HepG2 (cell line): ENCODE measurements at regions not wholly inside any gene's neighbourhood (a gene's known extent, or its start where the extent isn't known, plus 50 kb on each side); places are given as distances from the start of the nearest gene placed in this dataset.

Experiments
- ATAC-seq: fragments of 200-7000 bp; cut with Tn5 transposase; 3 replicates; pipeline ENCODE4 v1.9.1; 2020; ENCODE audit warnings: mild to moderate bottlenecking, moderate library complexity
- BruUV-seq: library from RNA; stranded (reverse); fragments of 400-500 nt; replicated peaks from 2 replicates; lab custom pipeline; 2021; lab: Mats Ljungman, UMichigan
- CTCF ChIA-PET: fragments of 300-600 bp; formaldehyde crosslinking; extraction: SDS; loops from one replicate; lab custom pipeline; 2021; ENCODE audit warnings: low total read pairs, inconsistent platforms, low intra/inter-chr PET ratio; lab: Yijun Ruan, JAX
- POLR2A ChIA-PET: fragments of 350-600 bp; sonication (Branson Sonifier 250); formaldehyde crosslinking; loops from one replicate; lab custom pipeline; 2020; ENCODE audit warnings: antibody characterized with exemption, inconsistent platforms; lab: Yijun Ruan, JAX
- DNase-seq: peaks from one replicate; pipeline ENCODE4 v3.0.0-alpha.2; 2015; ENCODE audit warnings: low spot score
- FAIRE-seq: peaks from 3 replicates; lab custom pipeline; 2011; peaks lifted over from hg19 to GRCh38; lab: Jason Lieb, UNC
- H2AFZ ChIP-seq: one replicate; pipeline ENCODE4 v1.6.1; 2011; ENCODE audit warnings: low read length, inconsistent platforms
- H3K27ac ChIP-seq: fragments of 300-600 bp; 3 replicates; pipeline ENCODE4 v1.8.0; 2011; ENCODE audit warnings: mixed run types, mild to moderate bottlenecking, mixed read lengths, low read length, inconsistent platforms; ENCODE audit not compliant: insufficient read depth; ENCODE audit errors: extremely low read length
- H3K27me3 ChIP-seq, 2 experiments: fragments of 200-600 bp in 1 of 2; 2 replicates in 1 of 2; 3 replicates in 1 of 2; pipeline versions ENCODE4 v1.6.0 to v1.8.0; 2011; ENCODE audit warnings: low read length in 2 of 2, mild to moderate bottlenecking in 2 of 2, moderate library complexity in 2 of 2, inconsistent platforms in 1 of 2; ENCODE audit not compliant: insufficient read depth in 2 of 2, control insufficient read depth in 1 of 2
- H3K36me3 ChIP-seq, 2 experiments: fragments of 200-600 bp in 1 of 2; replicated peaks in 1 of 2; 2 replicates in 1 of 2; 3 replicates in 1 of 2; pipeline versions ENCODE4 v1.5.1 to v1.8.0; 2011; ENCODE audit warnings: low read length in 2 of 2, inconsistent platforms in 1 of 2; ENCODE audit not compliant: insufficient read depth in 2 of 2, control insufficient read depth in 1 of 2
- H3K4me1 ChIP-seq: 2 replicates; pipeline ENCODE4 v1.5.1; 2012; ENCODE audit warnings: low read length, inconsistent platforms; ENCODE audit not compliant: insufficient read depth
- H3K4me2 ChIP-seq: 2 replicates; pipeline ENCODE4 v1.6.0; 2011; ENCODE audit warnings: low read depth, low read length, inconsistent platforms
- H3K4me3 ChIP-seq, 3 experiments: fragments of 200-600 bp in 1 of 3; sonication (generic), shearing (Covaris generic) in 1 of 3; replicated peaks in 1 of 3; 2 replicates each; pipeline ENCODE4 v1.5.1; 2011 to 2016; ENCODE audit warnings: low read length in 3 of 3, inconsistent platforms in 2 of 3, low read depth in 2 of 3, mild to moderate bottlenecking in 2 of 3, control low read depth in 1 of 3, mixed read lengths in 1 of 3; ENCODE audit not compliant: insufficient read depth in 1 of 3
- H3K79me2 ChIP-seq: one replicate; pipeline ENCODE4 v1.6.1; 2011; ENCODE audit warnings: low read length, inconsistent platforms; ENCODE audit not compliant: insufficient read depth
- H3K9ac ChIP-seq: 2 replicates; pipeline ENCODE4 v1.6.0; 2011; ENCODE audit warnings: mild to moderate bottlenecking, low read depth, low read length, inconsistent platforms; ENCODE audit not compliant: insufficient read depth
- H3K9me3 ChIP-seq: 2 replicates; pipeline ENCODE4 v1.5.1; 2012; ENCODE audit warnings: mild to moderate bottlenecking, low read length
- H4K20me1 ChIP-seq: 2 replicates; pipeline ENCODE4 v1.6.0; 2011; ENCODE audit warnings: inconsistent platforms, mild to moderate bottlenecking, low read length, moderate library complexity; ENCODE audit not compliant: insufficient read depth
- BRCA1 ChIP-seq: sonication (generic); formaldehyde crosslinking; IDR thresholded peaks from 2 replicates; pipeline ENCODE4 v1.4.0; 2020; ENCODE audit warnings: missing genetic modification reagents
- CHD2 ChIP-seq: IDR thresholded peaks from 2 replicates; pipeline ENCODE4 v1.6.1; 2011; ENCODE audit warnings: low read depth, low read length, improper control_type of control experiment
- MAFF ChIP-seq: IDR thresholded peaks from 2 replicates; pipeline ENCODE4 v1.6.1; 2011; ENCODE audit warnings: low read depth, low read length, improper control_type of control experiment
- MAFK ChIP-seq, 2 experiments: IDR thresholded peaks in 1 of 2; conservative IDR thresholded peaks in 1 of 2; 2 replicates each; pipeline ENCODE4 v1.6.1; 2011; ENCODE audit warnings: improper control_type of control experiment in 2 of 2, low read length in 2 of 2
- MAX ChIP-seq: IDR thresholded peaks from 2 replicates; pipeline ENCODE4 v1.6.1; 2012; ENCODE audit warnings: inconsistent platforms
- ZFAT ChIP-seq: sonication (generic); formaldehyde crosslinking; conservative IDR thresholded peaks from 2 replicates; pipeline ENCODE4 v1.8.1; 2023; ENCODE audit warnings: missing genetic modification reagents, inconsistent platforms
- ZNF816 ChIP-seq: sonication (generic); formaldehyde crosslinking; IDR thresholded peaks from 2 replicates; pipeline ENCODE4 v1.8.0; 2022; ENCODE audit warnings: missing genetic modification reagents, mild to moderate bottlenecking, borderline replicate concordance
- ZNF891 ChIP-seq: sonication (generic); formaldehyde crosslinking; IDR thresholded peaks from 2 replicates; pipeline ENCODE4 v1.5.0; 2020; ENCODE audit warnings: mild to moderate bottlenecking, missing genetic modification reagents
- WGBS: methylation state at CpG from one replicate; pipeline ENCODE4 v1.1.6; 2017; ENCODE audit warnings: low lambda C conversion rate; 5-methylcytosine and 5-hydroxymethylcytosine counted together
- in situ Hi-C: cut with HindIII; loops from 2 replicates; pipeline ENCODE4 v1.10.0; 2017; ENCODE audit warnings: low pct_unique_long_range_greater_than_20kb; ENCODE audit not compliant: extremely low pct_ligation_motif_present
- intact Hi-C: fragments of 100-400 bp; cut with micrococcal nuclease; formaldehyde crosslinking; loops from one replicate; pipeline ENCODE4 v1.10.0; 2022; ENCODE audit not compliant: unreplicated experiment

- TF ChIP-seq ZFAT (CRISPR knock-in tag), result no peak
- no peak for TF ChIP-seq ZNF891 (CRISPR knock-in tag)
- no peak for TF ChIP-seq ZNF816 (CRISPR knock-in tag)
- no peak for TF ChIP-seq CHD2
- no peak for TF ChIP-seq MAX
Measured at GRCh38 chr20:58081846-58082245, 146.6 kb downstream of the ANKRD60 start (continued).

GRCh38 chr20:58078741-58079522, 149.5 kb downstream of the ANKRD60 start:
- Histone ChIP-seq H2AFZ (no peak overlapping the region), H3K9me3 (no peaks in the 10 kb centered on the region), H3K79me2 (no peaks in the 10 kb centered on the region), H3K36me3 (no peaks in the 10 kb centered on the region), H3K27ac (no peak overlapping the region), H3K9ac (no peak overlapping the region), H4K20me1 (no peaks in the 10 kb centered on the region), H3K4me1 (no peaks in the 10 kb centered on the region), H3K27me3 (peaks cover 2 to 25% of the 10 kb centered on the region in 2 experiments; a peak in 4 of 5 replicates), H3K4me3 (no peak overlapping the region), H3K4me2 (no peak overlapping the region)
- no peak for FAIRE-seq
- intact Hi-C loops (no loop called here), in situ Hi-C loops (no loop called here)
- no peak for ATAC-seq
- TF ChIP-seq MAFF, result peak; percentile 28; the same call in 1 of the 2 replicates
- TF ChIP-seq MAFK (conservative IDR thresholded peaks at IDR 0.05 in 1 of 2, IDR thresholded peaks at IDR 0.05 in 1 of 2; ENCODE audit: low read length in 2 of 2), result peak; percentile 51 to 56
- no peak for TF ChIP-seq BRCA1 (CRISPR knock-in tag)
- no TSS peak for BruUV-seq
- CTCF ChIA-PET, result no interaction called here
- WGBS, result under 1% methylated on average over 7 of the region's 7 CpGs
- no peak for DNase-seq
- POLR2A ChIA-PET, result no interaction called here
